ENCODE measurements at regions not wholly inside any gene's neighbourhood (a gene's known extent, or its start where the extent isn't known, plus 50 kb on each side); places are given as distances from the start of the nearest gene placed in this dataset.

- TF ChIP-seq POLR2A (IDR thresholded peaks at IDR 0.05) (no peak), CTCF (IDR thresholded peaks at IDR 0.05) (no peak)
These were observed 793.8 kb downstream of the PLA2G4A start for GRCh38 chr1:187622545-187622944.

Measured in body of pancreas (tissue), 4 donors.